PC-3 (cell line): ENCODE measurements at regions not wholly inside any gene's neighbourhood (a gene's known extent, or its start where the extent isn't known, plus 50 kb on each side); places are given as distances from the start of the nearest gene placed in this dataset.

Experiments used
- CTCF ChIP-seq: fragments of 300-600 bp; sonication (generic); conservative IDR thresholded peaks from 2 replicates; pipeline ENCODE4 v1.5.1; 2017; ENCODE audit warnings: antibody characterized with exemption, low read depth, mild to moderate bottlenecking, low read length
- EZH2 ChIP-seq: fragments of 300-600 bp; sonication (generic); IDR thresholded peaks from one replicate; pipeline ENCODE4 v1.6.1; 2017; ENCODE audit warnings: antibody characterized with exemption, mild to moderate bottlenecking, low read length; ENCODE audit not compliant: unreplicated experiment
- EZH2phosphoT487 ChIP-seq: fragments of 300-600 bp; sonication (generic); IDR thresholded peaks from 2 replicates; pipeline ENCODE4 v1.6.1; 2018; ENCODE audit warnings: mild to moderate bottlenecking, antibody characterized with exemption, low read length, borderline replicate concordance

GRCh38 chr2:37843556-37843955 lies 81.5 kb upstream of the RMDN2 start:
- no peak for TF ChIP-seq CTCF
- no peak for TF ChIP-seq EZH2phosphoT487
- no peak for TF ChIP-seq EZH2
